Loucy (cell line): ENCODE measurements at regions not wholly inside any gene's neighbourhood (a gene's known extent, or its start where the extent isn't known, plus 50 kb on each side); places are given as distances from the start of the nearest gene placed in this dataset.

ENCODE experiments used
- CTCF ChIP-seq: fragments of 200-600 bp; sonication (generic); conservative IDR thresholded peaks from 2 replicates; pipeline ENCODE4 v1.5.1; 2014; ENCODE audit warnings: mild to moderate bottlenecking, antibody characterized with exemption, low read length
- EZH2phosphoT487 ChIP-seq: fragments of 200-600 bp; IDR thresholded peaks from 2 replicates; pipeline ENCODE4 v1.6.1; 2018; ENCODE audit warnings: antibody characterized with exemption, mild to moderate bottlenecking, moderate library complexity, borderline replicate concordance

GRCh38 chr13:44762911-44763310 lies 186.8 kb upstream of the TSC22D1 start:
- no peak for TF ChIP-seq CTCF
- no peak for TF ChIP-seq EZH2phosphoT487
